ENCODE measurements at regions not wholly inside any gene's neighbourhood (a gene's known extent, or its start where the extent isn't known, plus 50 kb on each side); places are given as distances from the start of the nearest gene placed in this dataset.

DNA sequence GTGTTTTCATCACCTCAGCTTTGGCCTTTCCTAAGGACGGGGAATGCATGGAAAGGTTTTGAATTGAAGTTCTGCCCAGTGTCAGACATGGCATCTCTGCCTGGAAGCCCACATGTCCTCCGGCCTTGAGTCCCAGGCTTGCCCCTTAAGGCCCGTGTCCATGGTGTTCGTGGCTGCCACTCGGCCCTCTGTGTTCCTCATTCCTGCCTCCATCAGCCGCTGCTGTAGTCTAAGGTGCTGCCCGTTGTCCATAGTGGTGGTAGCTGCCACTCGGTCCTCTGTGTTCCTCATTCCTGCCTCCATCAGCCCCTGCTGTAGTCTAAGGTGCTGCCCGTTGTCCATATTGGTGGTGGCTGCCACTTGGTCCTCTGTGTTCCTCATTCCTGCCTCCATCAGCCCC is 180.7 kb upstream of the SHH start:
- Histone ChIP-seq H3K36me3 (no peaks in the 10 kb centered on the region), H3K4me1 (peaks cover 0 to 1% (median 0%) of the 10 kb centered on the region in 6 donors), H3K27ac (no peak overlapping the region), H3K27me3 (replicated peaks in 1 of 7) (peaks cover 0 to 29% (median 0%) of the 10 kb centered on the region in 7 donors), H3K4me3 (no peak overlapping the region), H3K9me3 (peaks cover 0 to 11% (median 0%) of the 10 kb centered on the region in 8 donors)
- intact Hi-C loops (cut with DNase I; ENCODE audit: low total_unique reads) = no loop called here
- no peak for DNase-seq
- 81 to 94% (median 87%) methylated on average over 9 of the region's 9 CpGs for WGBS, 5 donors
- TF ChIP-seq, protein P1, sequence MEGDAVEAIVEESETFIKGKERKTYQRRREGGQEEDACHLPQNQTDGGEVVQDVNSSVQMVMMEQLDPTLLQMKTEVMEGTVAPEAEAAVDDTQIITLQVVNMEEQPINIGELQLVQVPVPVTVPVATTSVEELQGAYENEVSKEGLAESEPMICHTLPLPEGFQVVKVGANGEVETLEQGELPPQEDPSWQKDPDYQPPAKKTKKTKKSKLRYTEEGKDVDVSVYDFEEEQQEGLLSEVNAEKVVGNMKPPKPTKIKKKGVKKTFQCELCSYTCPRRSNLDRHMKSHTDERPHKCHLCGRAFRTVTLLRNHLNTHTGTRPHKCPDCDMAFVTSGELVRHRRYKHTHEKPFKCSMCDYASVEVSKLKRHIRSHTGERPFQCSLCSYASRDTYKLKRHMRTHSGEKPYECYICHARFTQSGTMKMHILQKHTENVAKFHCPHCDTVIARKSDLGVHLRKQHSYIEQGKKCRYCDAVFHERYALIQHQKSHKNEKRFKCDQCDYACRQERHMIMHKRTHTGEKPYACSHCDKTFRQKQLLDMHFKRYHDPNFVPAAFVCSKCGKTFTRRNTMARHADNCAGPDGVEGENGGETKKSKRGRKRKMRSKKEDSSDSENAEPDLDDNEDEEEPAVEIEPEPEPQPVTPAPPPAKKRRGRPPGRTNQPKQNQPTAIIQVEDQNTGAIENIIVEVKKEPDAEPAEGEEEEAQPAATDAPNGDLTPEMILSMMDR (IDR thresholded peaks at IDR 0.05 in 8 of 11, conservative IDR thresholded peaks at IDR 0.05 in 3 of 11) = no peak
- TF ChIP-seq POLR2A (IDR thresholded peaks at IDR 0.05) (no peak), POLR2AphosphoS5 (IDR thresholded peaks at IDR 0.05) (no peak)

DNA sequence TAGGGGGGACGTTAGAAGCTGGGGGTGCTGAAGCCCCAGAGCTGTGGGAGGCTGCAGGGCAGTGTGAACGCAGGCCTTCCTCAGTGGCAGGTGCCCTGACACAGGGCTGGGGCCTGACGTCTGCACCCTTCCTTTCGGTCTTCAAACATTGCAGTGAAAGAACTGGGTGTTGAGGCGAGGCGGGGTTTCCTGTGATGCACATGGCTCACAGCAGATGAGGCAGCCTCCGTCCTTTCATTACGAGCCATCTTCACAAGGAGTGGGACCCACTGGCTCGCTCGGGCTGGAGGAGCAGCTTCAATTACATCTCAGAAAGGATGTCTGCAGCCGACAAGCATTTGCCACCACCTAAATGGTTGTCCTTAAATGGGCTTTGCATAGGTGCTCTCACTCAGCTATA is 180.3 kb upstream of the SHH start:
- H3K4me1 ChIP-seq = no peaks in the 10 kb centered on the region
- no peak overlapping the region for H3K27ac ChIP-seq
- no peak for DNase-seq
- no peak overlapping the region for H3K4me3 ChIP-seq
- no peaks in the 10 kb centered on the region for H3K36me3 ChIP-seq
- TF ChIP-seq POLR2A (IDR thresholded peaks at IDR 0.05) (no peak), POLR2AphosphoS5 (IDR thresholded peaks at IDR 0.05) (no peak)
- TF ChIP-seq, protein P1 (IDR thresholded peaks at IDR 0.05 in 8 of 11, conservative IDR thresholded peaks at IDR 0.05 in 3 of 11) = no peak
- peaks cover 0 to 11% (median 0%) of the 10 kb centered on the region in 8 donors for H3K9me3 ChIP-seq
- peaks cover 0 to 25% (median 0%) of the 10 kb centered on the region in 7 donors for H3K27me3 ChIP-seq (replicated peaks in 1 of 7)
- intact Hi-C loops (cut with DNase I; ENCODE audit: low total_unique reads) = no loop called here
- 76 to 95% (median 87%) methylated on average over 11 of the region's 11 CpGs for WGBS, 5 donors

DNA sequence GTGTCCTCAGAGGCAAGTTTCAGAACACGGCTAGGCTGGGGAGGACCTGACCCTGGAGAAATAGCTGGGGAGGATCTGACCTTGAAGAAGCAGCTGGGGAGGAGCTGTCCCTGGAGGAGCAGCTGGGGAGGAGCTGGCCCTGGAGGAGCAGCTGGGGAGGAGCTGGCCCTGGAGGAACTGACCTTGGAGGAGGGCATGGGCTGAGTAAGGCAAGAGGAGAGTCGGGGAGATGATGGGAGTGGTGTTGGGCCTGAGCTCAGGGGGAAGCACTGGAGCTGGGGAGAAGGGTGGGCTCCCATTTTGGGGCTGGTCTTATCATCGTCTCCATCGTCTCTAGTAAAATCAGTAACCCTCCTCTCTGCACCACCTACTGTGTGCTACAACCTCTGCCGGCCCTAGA is 179.8 kb upstream of the SHH start:
- Histone ChIP-seq H3K27me3 (replicated peaks in 1 of 7) (peaks cover 0 to 21% (median 0%) of the 10 kb centered on the region in 7 donors), H3K36me3 (no peaks in the 10 kb centered on the region), H3K4me1 (no peaks in the 10 kb centered on the region), H3K9me3 (peaks cover 0 to 11% (median 0%) of the 10 kb centered on the region in 8 donors), H3K27ac (no peak overlapping the region), H3K4me3 (no peak overlapping the region)
- intact Hi-C loops (cut with DNase I; ENCODE audit: low total_unique reads) = no loop called here
- WGBS, 5 donors = 77 to 91% (median 88%) methylated on average over 5 of the region's 5 CpGs
- DNase-seq = no peak
- no peak for TF ChIP-seq POLR2A (IDR thresholded peaks at IDR 0.05)
- TF ChIP-seq, protein P1 (IDR thresholded peaks at IDR 0.05 in 8 of 11, conservative IDR thresholded peaks at IDR 0.05 in 3 of 11) = no peak
- TF ChIP-seq POLR2AphosphoS5 (IDR thresholded peaks at IDR 0.05) = no peak

DNA sequence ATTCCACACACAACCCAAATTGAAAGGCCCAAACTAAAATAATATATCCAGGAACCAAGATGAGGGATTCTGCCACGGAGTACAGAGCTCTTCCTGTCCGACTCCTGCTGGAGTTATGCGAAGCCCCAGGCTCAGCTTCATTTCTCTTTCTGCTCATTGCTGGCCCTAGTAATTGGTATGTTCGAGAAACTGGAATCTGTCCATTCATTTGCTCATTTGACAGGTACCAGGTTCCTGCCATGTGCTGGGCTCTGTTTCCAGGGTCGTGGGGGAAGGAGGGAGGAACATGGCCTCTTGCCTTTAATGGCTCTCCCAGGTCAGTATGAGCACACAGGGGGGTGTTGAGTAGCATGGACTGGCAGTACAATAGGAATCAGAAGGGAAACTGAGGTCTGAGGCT is 179.2 kb upstream of the SHH start:
- intact Hi-C loops (cut with DNase I; ENCODE audit: low total_unique reads) = no loop called here
- no peak for DNase-seq
- H3K27me3 ChIP-seq (replicated peaks in 1 of 7) = peaks cover 0 to 17% (median 0%) of the 10 kb centered on the region in 7 donors
- no peaks in the 10 kb centered on the region for H3K4me1 ChIP-seq
- H3K4me3 ChIP-seq = no peak overlapping the region
- WGBS, 5 donors = 72 to 84% (median 75%) methylated on average over 5 of the region's 5 CpGs
- H3K9me3 ChIP-seq = peaks cover 0 to 11% (median 0%) of the 10 kb centered on the region in 8 donors
- no peak for TF ChIP-seq POLR2A (IDR thresholded peaks at IDR 0.05)
- TF ChIP-seq, protein P1 (IDR thresholded peaks at IDR 0.05 in 8 of 11, conservative IDR thresholded peaks at IDR 0.05 in 3 of 11) = no peak
- no peak for TF ChIP-seq POLR2AphosphoS5 (IDR thresholded peaks at IDR 0.05)
- H3K36me3 ChIP-seq = no peaks in the 10 kb centered on the region
- H3K27ac ChIP-seq = no peak overlapping the region
